Upper lobe of right lung (tissue), 1 donor: ENCODE measurements at regions not wholly inside any gene's neighbourhood (a gene's known extent, or its start where the extent isn't known, plus 50 kb on each side); places are given as distances from the start of the nearest gene placed in this dataset.

ENCODE experiments used
- ATAC-seq: fragments of 200-7000 bp; cut with Tn5 transposase; one replicate; pipeline ENCODE4 v1.9.1; 2020; ENCODE audit warnings: mild to moderate bottlenecking, moderate library complexity
- DNase-seq: peaks from one replicate; pipeline ENCODE4 v3.0.0-alpha.2; 2020
- H3K27ac ChIP-seq: fragments of 200-600 bp; one replicate; pipeline ENCODE4 v1.8.0; 2022
- H3K27me3 ChIP-seq: fragments of 200-600 bp; one replicate; pipeline ENCODE4 v1.8.0; 2022; ENCODE audit warnings: mild to moderate bottlenecking
- H3K36me3 ChIP-seq: fragments of 200-600 bp; one replicate; pipeline ENCODE4 v1.8.0; 2022
- H3K4me1 ChIP-seq: fragments of 200-600 bp; one replicate; pipeline ENCODE4 v1.8.0; 2022
- H3K4me3 ChIP-seq: fragments of 200-600 bp; one replicate; pipeline ENCODE4 v1.8.0; 2022; ENCODE audit warnings: mild to moderate bottlenecking
- H3K9me3 ChIP-seq: fragments of 200-600 bp; one replicate; pipeline ENCODE4 v1.8.0; 2022
- CTCF ChIP-seq: fragments of 200-600 bp; IDR thresholded peaks from one replicate; pipeline ENCODE4 v1.8.0; 2022; ENCODE audit warnings: antibody characterized with exemption
- intact Hi-C: fragments of 100-400 bp; cut with DNase I; formaldehyde crosslinking; loops from one replicate; pipeline ENCODE4 v1.11.0; 2022
- donor health status: DM: no; HTN: yes; CAD: no; lungs with severe emphysema.

- Histone ChIP-seq H3K9me3 (no peaks in the 10 kb centered on the region), H3K4me3 (no peak overlapping the region), H3K27ac (no peak overlapping the region), H3K4me1 (peaks cover 10% of the 10 kb centered on the region), H3K36me3 (no peaks in the 10 kb centered on the region), H3K27me3 (no peaks in the 10 kb centered on the region)
- intact Hi-C loops: no loop called here
- no peak for TF ChIP-seq CTCF
- ATAC-seq (no peak), DNase-seq (no peak)
Observed at GRCh38 chr4:1543976-1544375, 137.7 kb upstream of the NKX1-1 start.

GRCh38 chr4:1543561-1543960 is 137.3 kb upstream of the NKX1-1 start:
- no peaks in the 10 kb centered on the region for H3K9me3 ChIP-seq
- intact Hi-C loops: no loop called here
- ATAC-seq (no peak), DNase-seq (no peak)
- H3K36me3 ChIP-seq: no peaks in the 10 kb centered on the region
- no peaks in the 10 kb centered on the region for H3K27me3 ChIP-seq
- peaks cover 8% of the 10 kb centered on the region for H3K4me1 ChIP-seq
- no peak overlapping the region for H3K4me3 ChIP-seq
- no peak for TF ChIP-seq CTCF
- H3K27ac ChIP-seq: no peak overlapping the region

- intact Hi-C loops: no loop called here
- Histone ChIP-seq H3K27ac (no peak overlapping the region), H3K9me3 (no peaks in the 10 kb centered on the region)
Observed at GRCh38 chr4:1542516-1543320, 136.5 kb upstream of the NKX1-1 start.

GRCh38 chr4:1542226-1542490 is 135.9 kb upstream of the NKX1-1 start:
- Histone ChIP-seq H3K36me3 (no peaks in the 10 kb centered on the region), H3K4me3 (no peak overlapping the region), H3K9me3 (no peaks in the 10 kb centered on the region), H3K4me1 (peaks cover 5% of the 10 kb centered on the region), H3K27ac (no peak overlapping the region), H3K27me3 (no peaks in the 10 kb centered on the region)
- intact Hi-C loops: no loop called here
- DNase-seq (no peak), ATAC-seq (no peak)
- TF ChIP-seq CTCF: no peak

More at GRCh38 chr4:1542516-1543320, 136.5 kb upstream of the NKX1-1 start:
- H3K36me3 ChIP-seq: no peaks in the 10 kb centered on the region
- TF ChIP-seq CTCF: no peak
- ATAC-seq (no peak), DNase-seq (no peak)
- H3K4me3 ChIP-seq: no peak overlapping the region
- H3K4me1 ChIP-seq: peaks cover 5% of the 10 kb centered on the region
- H3K27me3 ChIP-seq: no peaks in the 10 kb centered on the region

GRCh38 chr4:1541449-1542225 is 135.4 kb upstream of the NKX1-1 start:
- Histone ChIP-seq H3K4me1 (peaks cover 5% of the 10 kb centered on the region), H3K36me3 (no peaks in the 10 kb centered on the region), H3K9me3 (no peaks in the 10 kb centered on the region), H3K27me3 (no peaks in the 10 kb centered on the region), H3K27ac (no peak overlapping the region), H3K4me3 (no peak overlapping the region)
- TF ChIP-seq CTCF: no peak
- intact Hi-C loops: no loop called here
- ATAC-seq (peak; percentile 6), DNase-seq (no peak)
